HG03064 (cell line): ENCODE measurements at regions not wholly inside any gene's neighbourhood (a gene's known extent, or its start where the extent isn't known, plus 50 kb on each side); places are given as distances from the start of the nearest gene placed in this dataset.
"Not testable (repeated sequence)": the region's sequence is repeated elsewhere in the genome, so short reads cannot be mapped to it uniquely, and the experiment has no call there.

Experiments used
- ATAC-seq: cut with Tn5 transposase; IDR thresholded peaks from one replicate; pipeline ENCODE4 v1.9.1; 2021; ENCODE audit warnings: low read depth; ENCODE audit not compliant: unreplicated experiment

GRCh38 chr14:82755923-82756322, 1222.3 kb upstream of the SEL1L start:
- ATAC-seq, result no peak

- no peak for ATAC-seq
Measured at GRCh38 chr14:82757776-82758175, 1224.1 kb upstream of the SEL1L start.

GRCh38 chr14:82759656-82760055, 1226.0 kb upstream of the SEL1L start:
- ATAC-seq, result no peak

- ATAC-seq, result no peak
Measured at GRCh38 chr14:82766123-82766522, 1232.5 kb upstream of the SEL1L start.

GRCh38 chr14:82766996-82767395, 1233.3 kb upstream of the SEL1L start:
- ATAC-seq, result no peak

- no peak for ATAC-seq
Measured at GRCh38 chr14:82776958-82777357, 1243.3 kb upstream of the SEL1L start.

GRCh38 chr14:82778008-82778590, 1244.4 kb upstream of the SEL1L start:
- no peak for ATAC-seq

GRCh38 chr14:82778601-82779000, 1244.9 kb upstream of the SEL1L start:
- ATAC-seq, result no peak

- no peak for ATAC-seq
Measured at GRCh38 chr14:82779301-82779700, 1245.6 kb upstream of the SEL1L start.

- ATAC-seq, result no peak
Measured at GRCh38 chr14:82785756-82786482, 1252.3 kb upstream of the SEL1L start.

GRCh38 chr14:82786483-82786880, 1252.8 kb upstream of the SEL1L start:
- no peak for ATAC-seq

GRCh38 chr14:82796086-82796485, 1262.4 kb upstream of the SEL1L start:
- ATAC-seq, result no peak

- no peak for ATAC-seq
Measured at GRCh38 chr14:82798276-82798675, 1264.6 kb upstream of the SEL1L start.

- no peak for ATAC-seq
Measured at GRCh38 chr14:82805892-82806825, 1272.5 kb upstream of the SEL1L start.

GRCh38 chr14:82811246-82811645, 1277.6 kb upstream of the SEL1L start:
- ATAC-seq, result no peak

GRCh38 chr14:82814339-82814738, 1280.7 kb upstream of the SEL1L start:
- ATAC-seq, result not testable (repeated sequence)

GRCh38 chr14:82830596-82830995, 1296.9 kb upstream of the SEL1L start:
- no peak for ATAC-seq

GRCh38 chr14:82836256-82836950, 1302.8 kb upstream of the SEL1L start:
- ATAC-seq, result no peak

GRCh38 chr14:82837611-82838140, 1304.0 kb upstream of the SEL1L start:
- ATAC-seq, result no peak

- ATAC-seq, result no peak
Measured at GRCh38 chr14:82850576-82850975, 1316.9 kb upstream of the SEL1L start.
